ENCODE measurements at regions not wholly inside any gene's neighbourhood (a gene's known extent, or its start where the extent isn't known, plus 50 kb on each side); places are given as distances from the start of the nearest gene placed in this dataset.
A peak's percentile ranks its signal among the peaks of the same experiment; 100 is the strongest.

DNA sequence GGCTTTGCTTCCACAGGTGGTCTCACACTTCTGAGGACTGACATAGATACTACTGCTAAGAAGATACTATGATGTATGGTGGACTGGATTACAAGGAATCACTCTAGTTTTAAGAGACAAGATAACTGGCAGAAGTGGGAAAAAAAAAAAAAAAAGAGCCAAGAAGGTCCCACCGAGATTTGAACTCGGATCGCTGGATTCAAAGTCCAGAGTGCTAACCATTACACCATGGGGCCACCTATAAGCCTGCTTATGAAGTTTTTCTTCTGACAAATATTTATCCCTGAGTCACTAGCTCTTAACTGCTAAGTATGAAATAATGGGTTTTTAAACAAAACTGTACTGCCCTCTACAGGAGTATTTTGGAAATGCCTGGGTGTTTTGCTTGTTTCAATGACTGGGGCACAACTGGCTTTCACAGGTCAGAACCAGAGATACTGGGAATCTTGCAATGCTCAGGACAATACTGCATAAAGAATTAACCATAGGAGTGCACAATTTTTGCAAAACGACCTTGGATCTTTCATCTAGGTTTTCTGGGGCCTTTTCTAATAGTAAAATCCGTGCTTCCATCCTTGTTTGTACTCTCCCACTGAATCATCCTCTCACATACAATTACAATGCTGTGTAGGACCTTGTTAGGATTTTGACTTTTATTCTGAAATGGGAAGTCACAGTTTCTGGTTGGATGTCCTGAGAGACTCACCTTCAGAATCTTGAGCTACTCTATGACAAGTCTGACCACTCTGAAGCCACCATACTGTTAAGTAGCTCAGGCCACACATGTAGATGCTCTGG lies 116.3 kb downstream of the OR2B2 start (continued):
- no peak for TF ChIP-seq ZFP41 (CRISPR knock-in tag; IDR thresholded peaks at IDR 0.05; ENCODE audit: borderline replicate concordance)
- TF ChIP-seq, protein P1, sequence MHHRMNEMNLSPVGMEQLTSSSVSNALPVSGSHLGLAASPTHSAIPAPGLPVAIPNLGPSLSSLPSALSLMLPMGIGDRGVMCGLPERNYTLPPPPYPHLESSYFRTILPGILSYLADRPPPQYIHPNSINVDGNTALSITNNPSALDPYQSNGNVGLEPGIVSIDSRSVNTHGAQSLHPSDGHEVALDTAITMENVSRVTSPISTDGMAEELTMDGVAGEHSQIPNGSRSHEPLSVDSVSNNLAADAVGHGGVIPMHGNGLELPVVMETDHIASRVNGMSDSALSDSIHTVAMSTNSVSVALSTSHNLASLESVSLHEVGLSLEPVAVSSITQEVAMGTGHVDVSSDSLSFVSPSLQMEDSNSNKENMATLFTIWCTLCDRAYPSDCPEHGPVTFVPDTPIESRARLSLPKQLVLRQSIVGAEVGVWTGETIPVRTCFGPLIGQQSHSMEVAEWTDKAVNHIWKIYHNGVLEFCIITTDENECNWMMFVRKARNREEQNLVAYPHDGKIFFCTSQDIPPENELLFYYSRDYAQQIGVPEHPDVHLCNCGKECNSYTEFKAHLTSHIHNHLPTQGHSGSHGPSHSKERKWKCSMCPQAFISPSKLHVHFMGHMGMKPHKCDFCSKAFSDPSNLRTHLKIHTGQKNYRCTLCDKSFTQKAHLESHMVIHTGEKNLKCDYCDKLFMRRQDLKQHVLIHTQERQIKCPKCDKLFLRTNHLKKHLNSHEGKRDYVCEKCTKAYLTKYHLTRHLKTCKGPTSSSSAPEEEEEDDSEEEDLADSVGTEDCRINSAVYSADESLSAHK (CRISPR knock-in tag; IDR thresholded peaks at IDR 0.05; ENCODE audit: borderline replicate concordance) = no peak
- TF ChIP-seq NR2C2 (CRISPR knock-in tag; IDR thresholded peaks at IDR 0.05; ENCODE audit: borderline replicate concordance) = peak; percentile 32; the same call in 1 of the 2 replicates
- TF ChIP-seq, protein P2, sequence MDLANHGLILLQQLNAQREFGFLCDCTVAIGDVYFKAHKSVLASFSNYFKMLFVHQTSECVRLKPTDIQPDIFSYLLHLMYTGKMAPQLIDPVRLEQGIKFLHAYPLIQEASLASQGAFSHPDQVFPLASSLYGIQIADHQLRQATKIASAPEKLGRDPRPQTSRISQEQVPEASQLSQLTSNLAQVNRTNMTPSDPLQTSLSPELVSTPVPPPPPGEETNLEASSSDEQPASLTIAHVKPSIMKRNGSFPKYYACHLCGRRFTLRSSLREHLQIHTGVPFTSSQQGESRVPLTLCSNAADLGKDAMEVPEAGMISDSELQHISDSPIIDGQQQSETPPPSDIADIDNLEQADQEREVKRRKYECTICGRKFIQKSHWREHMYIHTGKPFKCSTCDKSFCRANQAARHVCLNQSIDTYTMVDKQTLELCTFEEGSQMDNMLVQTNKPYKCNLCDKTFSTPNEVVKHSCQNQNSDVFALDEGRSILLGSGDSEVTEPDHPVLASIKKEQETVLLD (CRISPR knock-in tag; IDR thresholded peaks at IDR 0.05; ENCODE audit: low read depth) = no peak
- TF ChIP-seq ZBTB42 (CRISPR knock-in tag; IDR thresholded peaks at IDR 0.05) = no peak
- TF ChIP-seq ZNF766 (CRISPR knock-in tag; IDR thresholded peaks at IDR 0.05; ENCODE audit: borderline replicate concordance) = 0 out of 2 replicates have a peak, but pooled peaks have one; percentile 24
- no peak for TF ChIP-seq SP140L (CRISPR knock-in tag; IDR thresholded peaks at IDR 0.05; ENCODE audit: borderline replicate concordance)
- TF ChIP-seq ISL2 (CRISPR knock-in tag; IDR thresholded peaks at IDR 0.05) = peak; percentile 72
- peak; percentile 80 for TF ChIP-seq ZNF264 (CRISPR knock-in tag; IDR thresholded peaks at IDR 0.05)
- TF ChIP-seq, protein P3, sequence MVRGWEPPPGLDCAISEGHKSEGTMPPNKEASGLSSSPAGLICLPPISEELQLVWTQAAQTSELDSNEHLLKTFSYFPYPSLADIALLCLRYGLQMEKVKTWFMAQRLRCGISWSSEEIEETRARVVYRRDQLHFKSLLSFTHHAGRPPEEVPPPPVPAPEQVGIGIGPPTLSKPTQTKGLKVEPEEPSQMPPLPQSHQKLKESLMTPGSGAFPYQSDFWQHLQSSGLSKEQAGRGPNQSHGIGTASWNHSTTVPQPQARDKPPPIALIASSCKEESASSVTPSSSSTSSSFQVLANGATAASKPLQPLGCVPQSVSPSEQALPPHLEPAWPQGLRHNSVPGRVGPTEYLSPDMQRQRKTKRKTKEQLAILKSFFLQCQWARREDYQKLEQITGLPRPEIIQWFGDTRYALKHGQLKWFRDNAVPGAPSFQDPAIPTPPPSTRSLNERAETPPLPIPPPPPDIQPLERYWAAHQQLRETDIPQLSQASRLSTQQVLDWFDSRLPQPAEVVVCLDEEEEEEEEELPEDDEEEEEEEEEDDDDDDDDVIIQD (CRISPR knock-in tag; IDR thresholded peaks at IDR 0.05; ENCODE audit: low read depth) = no peak
- no peak for TF ChIP-seq ZNF788 (CRISPR knock-in tag; IDR thresholded peaks at IDR 0.05; ENCODE audit: borderline replicate concordance)
- TF ChIP-seq, protein P4, sequence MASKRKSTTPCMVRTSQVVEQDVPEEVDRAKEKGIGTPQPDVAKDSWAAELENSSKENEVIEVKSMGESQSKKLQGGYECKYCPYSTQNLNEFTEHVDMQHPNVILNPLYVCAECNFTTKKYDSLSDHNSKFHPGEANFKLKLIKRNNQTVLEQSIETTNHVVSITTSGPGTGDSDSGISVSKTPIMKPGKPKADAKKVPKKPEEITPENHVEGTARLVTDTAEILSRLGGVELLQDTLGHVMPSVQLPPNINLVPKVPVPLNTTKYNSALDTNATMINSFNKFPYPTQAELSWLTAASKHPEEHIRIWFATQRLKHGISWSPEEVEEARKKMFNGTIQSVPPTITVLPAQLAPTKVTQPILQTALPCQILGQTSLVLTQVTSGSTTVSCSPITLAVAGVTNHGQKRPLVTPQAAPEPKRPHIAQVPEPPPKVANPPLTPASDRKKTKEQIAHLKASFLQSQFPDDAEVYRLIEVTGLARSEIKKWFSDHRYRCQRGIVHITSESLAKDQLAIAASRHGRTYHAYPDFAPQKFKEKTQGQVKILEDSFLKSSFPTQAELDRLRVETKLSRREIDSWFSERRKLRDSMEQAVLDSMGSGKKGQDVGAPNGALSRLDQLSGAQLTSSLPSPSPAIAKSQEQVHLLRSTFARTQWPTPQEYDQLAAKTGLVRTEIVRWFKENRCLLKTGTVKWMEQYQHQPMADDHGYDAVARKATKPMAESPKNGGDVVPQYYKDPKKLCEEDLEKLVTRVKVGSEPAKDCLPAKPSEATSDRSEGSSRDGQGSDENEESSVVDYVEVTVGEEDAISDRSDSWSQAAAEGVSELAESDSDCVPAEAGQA (IDR thresholded peaks at IDR 0.05; ENCODE audit: low read depth) = no peak
- TF ChIP-seq, protein P4 (CRISPR knock-in tag; IDR thresholded peaks at IDR 0.05; ENCODE audit: borderline replicate concordance) = no peak
- TF ChIP-seq ZNF136 (CRISPR knock-in tag; IDR thresholded peaks at IDR 0.05; ENCODE audit: low read depth) = no peak
- 0 out of 2 replicates have a peak, but pooled peaks have one; percentile 42 for TF ChIP-seq BRCA1 (CRISPR knock-in tag; IDR thresholded peaks at IDR 0.05)
- TF ChIP-seq SRSF9 (IDR thresholded peaks at IDR 0.05; ENCODE audit: borderline replicate concordance, insufficient read depth, low read depth, low read length, poor library complexity, severe bottlenecking) = no peak

All from HepG2 (cell line).